ENCODE measurements at regions not wholly inside any gene's neighbourhood (a gene's known extent, or its start where the extent isn't known, plus 50 kb on each side); places are given as distances from the start of the nearest gene placed in this dataset.

DNA sequence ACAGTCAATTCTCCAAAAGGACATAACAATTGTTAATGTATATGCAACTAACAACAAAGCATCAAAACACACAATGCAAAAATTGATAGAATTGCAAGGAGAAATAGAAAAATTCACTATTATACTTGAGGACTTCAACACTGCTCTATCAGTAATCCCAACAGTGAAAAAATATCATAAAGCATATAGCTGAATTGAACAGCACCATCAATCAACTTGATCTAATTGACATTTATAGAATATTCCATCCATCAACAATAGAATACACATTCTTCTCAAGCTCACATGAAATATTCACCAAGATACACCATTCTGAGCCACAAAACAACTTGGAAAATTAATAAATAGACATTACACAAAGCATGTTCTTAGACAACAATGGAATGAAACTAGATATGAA is 60.1 kb upstream of the ASXL3 start:
- TF ChIP-seq CTCF (IDR thresholded peaks at IDR 0.05) (no peak), POLR2A (IDR thresholded peaks at IDR 0.05) (no peak)
- no peak overlapping the region for H3K27ac ChIP-seq
- H3K27me3 ChIP-seq: no peaks in the 10 kb centered on the region
- ATAC-seq (no peak), DNase-seq (no peak)
- no peaks in the 10 kb centered on the region for H3K36me3 ChIP-seq
- intact Hi-C loops (cut with DNase I): no loop called here
- H3K4me3 ChIP-seq: no peak overlapping the region
- no peaks in the 10 kb centered on the region for H3K9me3 ChIP-seq
- H3K4me1 ChIP-seq: no peaks in the 10 kb centered on the region

- no peak for ATAC-seq
- Histone ChIP-seq H3K27me3 (no peaks in the 10 kb centered on the region), H3K4me3 (no peak overlapping the region), H3K36me3 (no peaks in the 10 kb centered on the region), H3K9me3 (no peaks in the 10 kb centered on the region), H3K27ac (no peak overlapping the region), H3K4me1 (no peaks in the 10 kb centered on the region)
- TF ChIP-seq POLR2A (IDR thresholded peaks at IDR 0.05): no peak
- TF ChIP-seq CTCF (IDR thresholded peaks at IDR 0.05): no peak
- no peak for DNase-seq
- intact Hi-C loops (cut with DNase I): no loop called here
These were observed 65.0 kb upstream of the ASXL3 start for GRCh38 chr18:33513027-33513426.

GRCh38 chr18:33507019-33507418 is 66.5 kb upstream of the CCDC178 start:
- intact Hi-C loops (cut with DNase I): no loop called here
- no peak for TF ChIP-seq CTCF (IDR thresholded peaks at IDR 0.05)
- TF ChIP-seq POLR2A (IDR thresholded peaks at IDR 0.05): no peak
- DNase-seq (no peak), ATAC-seq (no peak)
- Histone ChIP-seq H3K36me3 (no peaks in the 10 kb centered on the region), H3K4me1 (peaks cover 0 to 19% (median 0%) of the 10 kb centered on the region in 4 donors), H3K9me3 (no peaks in the 10 kb centered on the region), H3K4me3 (no peak overlapping the region), H3K27ac (no peak overlapping the region), H3K27me3 (no peaks in the 10 kb centered on the region)
- 80% methylated on average over 1 of the region's 1 CpG for WGBS (ENCODE audit: insufficient coverage, low coverage, low lambda C conversion rate, missing lambda C conversion rate)

DNA sequence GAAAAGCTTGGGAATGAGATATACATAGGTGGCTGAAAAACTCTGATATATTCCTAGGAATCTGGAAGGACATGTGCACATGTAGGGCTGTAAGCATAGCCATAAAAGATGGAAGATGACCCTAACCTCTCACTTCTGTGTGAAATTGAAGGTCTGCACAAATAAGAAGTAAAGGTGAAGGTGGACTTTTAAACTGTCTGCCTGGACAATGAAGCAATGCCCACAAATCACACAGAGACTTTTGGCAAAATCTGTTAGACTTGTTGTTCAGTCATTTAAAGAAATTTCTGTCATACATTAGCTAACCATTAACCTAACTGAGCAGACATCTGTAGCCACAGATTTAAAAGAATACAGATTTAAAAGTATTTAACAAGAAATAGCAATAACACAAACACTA is 65.3 kb upstream of the CCDC178 start:
- TF ChIP-seq CTCF (IDR thresholded peaks at IDR 0.05) (no peak), POLR2A (IDR thresholded peaks at IDR 0.05) (no peak)
- Histone ChIP-seq H3K9me3 (no peaks in the 10 kb centered on the region), H3K27me3 (no peaks in the 10 kb centered on the region), H3K4me3 (no peak overlapping the region), H3K27ac (peak overlapping the region; percentile 59 to 83 (median 76)), H3K4me1 (peaks cover 0 to 19% (median 0%) of the 10 kb centered on the region in 4 donors), H3K36me3 (no peaks in the 10 kb centered on the region)
- DNase-seq (peak in 1 of 3 donors; percentile 50), ATAC-seq (peak; percentile 87 to 95 (median 90))
- intact Hi-C loops (cut with DNase I): no loop called here

DNA sequence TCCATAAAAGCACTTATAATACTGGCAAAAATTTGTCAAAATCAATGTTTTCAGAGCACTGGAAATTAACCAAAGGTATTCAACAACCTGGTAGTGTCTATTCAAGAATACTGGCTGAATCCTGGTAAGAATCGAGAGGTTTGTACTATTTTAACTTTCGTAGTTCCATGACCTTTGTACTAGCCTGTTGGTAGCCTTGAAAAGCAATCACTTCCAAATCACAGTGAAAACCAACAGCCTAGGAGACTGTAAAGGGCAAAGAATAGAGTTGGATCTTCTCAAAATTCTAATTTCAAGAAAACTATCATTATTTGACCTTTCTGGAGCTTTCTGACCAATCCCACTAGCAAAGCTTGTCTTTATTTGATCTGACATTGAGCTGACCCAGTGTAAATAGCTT is 64.8 kb upstream of the CCDC178 start:
- no peak for TF ChIP-seq CTCF (IDR thresholded peaks at IDR 0.05)
- TF ChIP-seq POLR2A (IDR thresholded peaks at IDR 0.05): no peak
- H3K27me3 ChIP-seq: no peaks in the 10 kb centered on the region
- H3K27ac ChIP-seq: peak overlapping the region; percentile 59 to 83 (median 76)
- H3K4me3 ChIP-seq: no peak overlapping the region
- H3K36me3 ChIP-seq: no peaks in the 10 kb centered on the region
- peak; percentile 78 to 88 (median 82) for ATAC-seq
- peaks cover 0 to 19% (median 0%) of the 10 kb centered on the region in 4 donors for H3K4me1 ChIP-seq
- no peaks in the 10 kb centered on the region for H3K9me3 ChIP-seq
- intact Hi-C loops (cut with DNase I): no loop called here
- WGBS (ENCODE audit: insufficient coverage, low coverage, low lambda C conversion rate, missing lambda C conversion rate): 41% methylated on average over 2 of the region's 2 CpGs
- DNase-seq: no peak

Data from right lobe of liver (tissue), 6 donors.